ENCODE measurements at regions not wholly inside any gene's neighbourhood (a gene's known extent, or its start where the extent isn't known, plus 50 kb on each side); places are given as distances from the start of the nearest gene placed in this dataset.

DNA sequence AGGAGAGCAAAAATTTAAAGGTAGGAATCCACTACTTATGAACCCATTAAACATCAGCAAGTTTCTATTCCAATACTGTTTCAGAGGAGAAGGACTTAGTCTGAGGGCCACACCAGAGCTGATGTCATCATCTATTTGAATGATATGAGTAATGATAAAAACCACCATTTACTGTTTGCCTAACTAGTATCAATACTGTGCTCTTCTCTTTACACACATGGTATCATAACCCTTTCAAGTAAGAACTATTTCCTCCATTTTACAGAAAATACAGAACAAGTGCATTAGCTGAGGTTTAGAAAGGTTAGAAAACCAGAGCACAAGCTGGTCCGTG is 651.3 kb upstream of the KIRREL3 start:
- TF ChIP-seq SPI1 (IDR thresholded peaks at IDR 0.05; ENCODE audit: low read depth, low read length) (no peak), POLR2AphosphoS5 (IDR thresholded peaks at IDR 0.05; ENCODE audit: low read depth, low read length) (no peak)

Measured in GM12891 (cell line).